NOMO-1 (cell line): ENCODE measurements at regions not wholly inside any gene's neighbourhood (a gene's known extent, or its start where the extent isn't known, plus 50 kb on each side); places are given as distances from the start of the nearest gene placed in this dataset.
"Not testable (repeated sequence)": the region's sequence is repeated elsewhere in the genome, so short reads cannot be mapped to it uniquely, and the experiment has no call there.

Experiments used
- DNase-seq, 2 experiments: peaks; one replicate each; lab custom pipeline; 2025; ENCODE audit not compliant: unreplicated experiment in 2 of 2; lab: John Stamatoyannopoulos, UW

DNA sequence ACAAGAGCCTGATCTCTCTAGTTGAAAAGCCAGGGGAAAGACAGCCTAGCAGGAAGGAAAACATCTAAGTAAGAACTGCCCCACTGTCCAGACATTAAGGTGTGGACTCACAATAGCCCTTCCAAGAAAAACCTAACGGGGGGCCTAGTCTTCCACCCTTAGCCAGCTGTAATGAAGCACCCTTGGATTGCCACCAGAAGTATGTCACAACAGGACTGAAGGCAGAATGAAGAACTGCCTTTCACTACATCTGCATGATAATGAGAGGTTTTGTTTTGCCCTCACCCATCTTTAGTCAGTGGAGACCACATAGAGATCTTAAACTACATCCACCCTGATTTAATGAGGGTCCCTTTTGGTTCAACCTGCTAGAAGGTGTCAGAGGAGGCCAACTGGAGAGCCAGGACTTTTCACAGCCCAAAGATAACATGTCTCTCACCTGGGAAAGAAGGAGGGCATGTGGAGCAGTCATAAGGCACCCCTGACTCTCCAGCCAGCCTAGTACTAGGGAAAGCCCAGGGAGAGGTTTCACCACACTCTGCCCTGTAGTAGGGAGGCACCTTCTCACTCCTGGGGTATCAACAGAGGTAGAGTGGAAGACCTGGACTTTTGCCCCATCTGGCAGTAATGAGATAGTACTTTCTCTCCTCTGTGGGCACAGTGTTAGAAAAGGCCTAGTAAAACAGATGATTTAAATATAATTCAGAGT, 1017.4 kb upstream of the MANEA start:
- DNase-seq, result no peak

DNA sequence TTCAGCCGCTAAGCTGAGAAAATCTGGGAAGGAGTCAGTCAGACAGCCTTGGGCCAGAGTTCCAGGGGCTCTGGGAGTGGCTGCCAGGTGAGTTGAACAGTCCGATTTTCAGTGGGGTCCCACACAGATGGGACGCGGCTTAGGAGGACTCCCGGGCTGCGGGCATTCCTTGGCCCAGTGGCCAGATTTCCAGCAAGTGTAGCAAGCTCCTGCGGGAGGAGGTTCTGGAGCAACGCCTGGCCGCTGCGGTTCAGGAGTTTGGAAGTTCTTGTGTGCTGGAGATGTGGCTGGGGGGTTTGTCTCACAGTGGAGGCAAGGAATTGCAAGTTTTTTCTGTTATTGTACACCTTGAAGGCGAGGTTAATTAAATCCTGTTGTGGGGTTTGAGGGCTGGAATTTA, 1020.1 kb upstream of the MANEA start:
- not testable (repeated sequence) for DNase-seq

- no peak for DNase-seq
These were observed 1029.1 kb upstream of the MANEA start for GRCh38 chr6:94548201-94548600.

DNA sequence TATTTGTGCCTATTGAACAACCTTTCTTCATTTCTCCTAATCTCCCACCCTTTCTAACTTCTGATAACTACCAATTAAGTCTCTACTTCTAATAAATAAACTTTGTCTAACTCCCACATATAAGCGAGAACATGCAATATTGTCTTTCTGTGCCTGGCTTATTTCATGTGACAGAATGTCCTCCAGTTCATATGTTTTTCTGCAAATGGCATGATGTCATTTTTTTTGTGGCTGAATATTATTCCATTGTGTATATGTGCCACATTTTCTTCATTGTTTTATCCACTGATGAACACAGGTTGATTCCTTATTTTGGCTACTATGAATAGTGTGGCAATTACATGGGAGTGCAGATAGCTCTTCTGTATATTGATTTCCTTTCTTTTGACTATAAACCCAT, 1041.5 kb upstream of the MANEA start:
- no peak for DNase-seq

GRCh38 chr6:94511502-94512088, 1065.7 kb upstream of the MANEA start:
- no peak for DNase-seq

DNA sequence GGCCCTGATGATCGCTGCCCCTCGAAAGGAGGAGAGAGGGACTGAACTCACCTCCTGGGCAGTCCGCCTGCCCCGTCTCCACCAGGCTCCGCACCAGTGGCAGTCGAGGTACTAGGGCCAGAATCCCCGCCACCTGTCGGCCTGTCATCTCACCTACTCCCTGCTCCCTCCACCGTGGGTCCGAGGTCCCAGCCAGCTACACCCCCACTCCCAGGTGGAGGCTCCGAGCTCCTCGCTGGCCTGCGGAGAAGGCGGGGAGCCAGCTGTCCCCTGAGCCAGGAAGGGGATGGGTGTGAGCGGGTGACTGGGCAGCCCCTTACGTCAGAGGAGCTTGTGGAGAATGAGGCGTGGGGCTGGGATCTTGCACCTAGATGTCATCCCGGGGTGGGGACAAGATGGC, 1066.5 kb upstream of the MANEA start:
- DNase-seq, result no peak

- no peak for DNase-seq
These were observed 1075.8 kb upstream of the MANEA start for GRCh38 chr6:94501516-94501915.

- no peak for DNase-seq
These were observed 1078.7 kb upstream of the EPHA7 start for GRCh38 chr6:94498099-94498498.

- no peak for DNase-seq
These were observed 1075.1 kb upstream of the EPHA7 start for GRCh38 chr6:94494500-94494899.

DNA sequence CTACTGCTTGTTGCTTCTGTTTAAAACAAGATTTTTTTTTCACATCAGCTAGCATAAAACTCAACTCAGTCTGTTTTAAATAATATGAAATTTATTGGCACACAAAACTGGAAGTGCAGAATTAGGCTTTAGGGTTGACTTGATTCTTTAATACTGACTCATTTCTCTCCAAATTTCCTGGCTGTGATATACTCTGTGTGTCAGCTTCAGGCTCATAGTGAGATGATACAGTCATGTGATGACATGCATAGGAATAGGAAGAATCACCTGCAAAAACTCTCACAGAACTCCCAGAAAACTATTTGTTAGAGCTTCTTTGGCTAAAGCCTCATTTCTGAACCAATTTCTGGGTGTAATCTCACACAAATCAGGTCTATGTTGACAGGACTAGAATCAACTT, 1068.0 kb upstream of the EPHA7 start:
- no peak for DNase-seq

GRCh38 chr6:94478133-94479005, 1059.0 kb upstream of the EPHA7 start:
- no peak for DNase-seq

DNA sequence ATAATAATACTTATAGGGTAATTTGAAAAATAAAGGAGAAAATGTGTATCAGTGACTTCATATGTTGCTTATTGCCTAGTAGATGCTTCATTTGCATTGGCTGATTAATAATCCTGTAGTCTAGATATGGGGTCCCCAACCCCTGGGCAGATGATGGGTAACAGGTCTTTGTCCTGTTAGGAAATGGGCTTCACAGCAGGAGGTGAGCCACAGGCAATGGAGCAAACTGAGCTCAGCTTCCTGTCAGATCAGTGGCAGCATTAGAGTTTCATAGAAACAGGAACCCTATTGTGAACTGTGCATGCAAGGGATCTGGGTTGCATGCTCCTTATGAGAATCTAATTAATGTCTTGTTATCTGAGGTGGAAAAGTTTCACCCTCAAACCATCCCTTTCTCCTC, 1049.5 kb upstream of the EPHA7 start:
- DNase-seq, result no peak

DNA sequence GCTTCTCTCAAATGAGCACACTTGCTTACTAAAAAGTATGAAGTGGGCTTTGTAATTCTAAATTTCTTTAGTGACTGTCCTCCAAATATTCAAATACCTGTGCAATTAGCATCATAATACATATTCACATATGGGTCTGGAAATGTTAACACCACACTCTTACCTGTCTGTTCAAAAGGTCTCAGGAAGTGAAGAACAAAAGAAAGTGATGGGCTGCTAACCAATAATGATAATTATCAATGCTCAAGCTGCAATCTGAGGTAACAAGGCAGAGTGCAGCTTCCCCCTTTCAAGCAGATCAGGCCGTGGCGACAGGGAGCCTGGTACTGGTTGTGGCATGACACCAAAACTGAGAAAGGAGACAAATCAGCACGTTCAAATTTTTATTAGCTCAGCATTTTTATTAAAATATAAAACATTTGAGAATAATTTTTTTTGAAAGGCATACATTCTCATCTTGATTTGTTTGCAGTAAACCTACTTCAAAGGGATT, 1044.7 kb upstream of the EPHA7 start:
- DNase-seq, result no peak

GRCh38 chr6:94463306-94463705, 1043.9 kb upstream of the EPHA7 start:
- DNase-seq, result no peak

DNA sequence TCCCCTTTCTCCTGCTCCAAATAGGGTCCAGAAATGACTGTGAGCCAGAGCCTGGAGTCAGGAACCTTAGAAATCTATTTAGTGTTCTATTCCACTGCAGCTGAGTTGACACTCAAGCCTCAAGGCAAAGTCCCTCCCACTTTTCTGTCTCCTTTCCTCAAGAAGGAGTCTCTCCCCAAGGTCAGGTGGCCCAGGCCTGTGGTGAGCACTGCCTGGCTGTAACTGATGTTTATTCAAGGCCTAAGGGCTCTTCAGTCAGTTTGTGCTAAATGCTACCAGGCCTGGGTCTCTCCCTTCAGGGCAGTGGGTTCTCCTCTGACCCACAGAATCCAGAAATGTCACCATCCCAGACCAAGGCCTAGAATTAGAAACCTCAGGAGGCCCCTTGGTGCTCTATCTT, 1042.9 kb upstream of the EPHA7 start:
- no peak for DNase-seq

DNA sequence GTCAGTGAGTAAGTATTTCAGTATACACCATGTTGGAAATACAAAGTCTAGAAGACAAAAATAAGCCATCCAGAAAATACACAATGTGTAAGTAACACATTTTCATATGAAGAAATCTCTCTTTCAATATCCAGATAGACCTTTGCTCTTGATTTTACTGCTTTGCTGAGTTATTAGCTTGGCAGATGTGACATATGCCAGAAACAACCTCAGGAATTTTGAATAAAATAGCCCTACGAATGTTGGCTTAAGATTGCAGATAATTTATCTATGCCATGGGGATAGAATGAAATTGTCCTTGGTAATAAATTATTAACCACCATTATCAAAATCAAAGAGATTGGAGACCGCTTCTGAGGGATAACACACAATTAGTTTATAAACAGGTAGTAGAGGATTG, 1036.9 kb upstream of the EPHA7 start:
- DNase-seq, result no peak

DNA sequence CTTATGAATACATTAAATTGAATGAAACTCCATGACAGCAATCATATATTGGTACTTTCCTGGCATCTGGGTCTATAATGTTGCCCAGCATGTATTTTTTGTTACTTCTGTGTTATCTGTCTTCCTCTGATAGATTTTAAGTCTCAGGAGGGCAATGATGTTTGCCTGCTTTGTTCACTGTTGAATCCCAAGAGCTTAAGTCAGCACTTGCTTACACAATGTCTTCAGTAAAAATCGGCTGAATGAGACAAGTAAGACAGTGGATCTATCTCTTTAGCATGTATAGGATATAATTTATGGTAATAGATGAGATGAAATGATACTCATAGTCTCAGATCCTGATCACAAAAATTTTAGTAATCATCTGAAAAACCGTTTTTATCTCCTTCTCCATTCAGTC, 1034.9 kb upstream of the EPHA7 start:
- no peak for DNase-seq

DNA sequence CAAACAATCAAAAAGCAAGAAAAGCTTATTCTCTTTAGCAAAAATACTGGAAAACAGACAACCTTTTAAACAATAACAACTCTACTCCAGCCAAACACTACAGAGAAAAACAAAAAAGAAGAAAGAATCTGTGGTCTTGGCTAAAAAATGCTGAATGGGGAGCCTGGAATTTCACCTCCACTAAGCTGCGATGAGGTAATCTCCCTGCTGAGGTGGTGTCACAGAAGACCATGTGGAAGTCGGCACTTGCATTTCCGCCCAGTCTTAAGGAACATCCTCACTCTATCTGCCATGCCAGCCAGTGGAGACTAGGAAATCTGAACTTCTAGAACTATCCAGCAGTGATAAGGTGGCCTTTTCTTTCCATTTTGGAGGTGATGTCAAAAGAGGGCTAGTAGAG, 1026.8 kb upstream of the EPHA7 start:
- DNase-seq, result no peak

DNA sequence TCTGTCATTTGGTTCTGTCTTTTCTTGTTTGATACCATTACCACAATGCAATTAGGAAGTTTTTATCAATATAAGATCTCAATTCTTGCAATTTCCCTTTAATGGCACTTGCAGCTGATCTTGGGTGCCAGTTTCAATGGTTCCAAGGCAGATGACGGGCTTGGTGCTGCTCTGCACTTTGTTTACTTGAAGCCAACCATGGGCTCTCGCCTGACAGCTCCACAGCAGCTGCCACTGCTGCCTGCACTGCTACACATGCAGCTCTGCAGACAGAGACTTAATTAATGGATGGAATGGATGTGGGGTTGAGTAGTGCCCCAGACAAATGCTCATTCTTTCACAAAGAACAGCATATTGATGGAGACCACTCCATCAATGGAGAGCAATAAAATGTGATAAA, 1024.3 kb upstream of the EPHA7 start:
- no peak for DNase-seq

DNA sequence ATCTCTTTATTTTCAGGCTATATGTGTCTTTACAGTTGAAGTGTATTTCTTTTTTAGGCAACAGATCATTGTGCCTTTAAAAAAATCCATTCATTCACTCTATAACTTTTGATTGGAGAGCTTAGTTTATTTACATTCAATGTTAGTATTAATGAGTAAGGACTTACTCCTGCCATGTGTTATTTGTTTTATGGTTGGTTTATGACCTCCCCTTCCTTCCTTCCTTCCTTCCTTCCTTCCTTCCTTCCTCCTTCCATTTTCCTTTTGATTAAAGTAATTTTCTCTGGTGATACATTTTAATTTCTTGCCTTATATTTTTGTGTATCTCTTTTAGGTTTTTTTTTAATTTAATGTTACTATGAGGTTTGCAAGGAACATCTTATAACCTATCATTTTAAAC, 1005.3 kb upstream of the EPHA7 start:
- no peak for DNase-seq

- DNase-seq, result no peak
These were observed 998.0 kb upstream of the EPHA7 start for GRCh38 chr6:94417363-94417762.

DNA sequence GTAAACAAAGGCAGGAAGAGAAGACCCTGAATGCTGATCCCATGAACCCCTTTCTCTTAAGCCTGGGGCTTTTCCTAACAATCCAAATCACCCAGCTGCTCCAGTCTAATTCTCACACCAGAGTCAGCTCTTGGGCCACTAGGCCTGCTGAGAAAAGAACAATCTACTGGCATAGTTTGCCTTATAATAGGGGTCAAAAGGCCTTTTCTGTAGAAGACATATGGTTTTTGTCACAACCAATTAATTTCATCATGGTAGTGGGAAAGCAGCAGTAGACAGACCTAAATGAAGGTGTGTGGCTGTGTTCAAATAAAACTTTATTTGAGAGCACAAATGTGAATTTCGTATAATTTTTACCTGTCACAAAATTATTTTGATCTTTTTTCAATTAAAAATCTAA, 994.7 kb upstream of the EPHA7 start:
- DNase-seq, result no peak
